Uterus (tissue), 3 donors: ENCODE measurements at regions not wholly inside any gene's neighbourhood (a gene's known extent, or its start where the extent isn't known, plus 50 kb on each side); places are given as distances from the start of the nearest gene placed in this dataset.

Source experiments
- DNase-seq, 2 donors: peaks; one replicate each; pipeline ENCODE4 v3.0.0-alpha.2; 2019 to 2020
- H3K27ac ChIP-seq, 2 donors: fragments of 200-600 bp; sonication (generic); 1 replicate in 1 of 2; 2 replicates in 1 of 2; pipeline ENCODE4 v1.5.1; 2016 to 2018
- H3K27me3 ChIP-seq, 2 donors: fragments of 200-600 bp; sonication (generic); one replicate each; pipeline ENCODE4 v1.5.1; 2018 to 2019; ENCODE audit warnings: control low read depth in 1 of 2
- H3K36me3 ChIP-seq, 2 donors: fragments of 200-600 bp; sonication (generic); one replicate each; pipeline ENCODE4 v1.5.1; 2019; ENCODE audit warnings: control low read depth in 1 of 2
- H3K4me1 ChIP-seq, 2 donors: fragments of 200-600 bp; sonication (generic); one replicate each; pipeline ENCODE4 v1.5.1; 2018 to 2019; ENCODE audit warnings: control low read depth in 1 of 2
- H3K4me3 ChIP-seq, 2 donors: fragments of 200-600 bp; sonication (generic); 1 replicate in 1 of 2; 2 replicates in 1 of 2; pipeline ENCODE4 v1.5.1; 2018 to 2019; ENCODE audit warnings: mild to moderate bottlenecking in 1 of 2
- H3K9me3 ChIP-seq, 2 donors: fragments of 200-600 bp; sonication (generic); one replicate each; pipeline ENCODE4 v1.5.1; 2019; ENCODE audit warnings: control low read depth in 1 of 2
- CTCF ChIP-seq, 4 experiments: fragments of 200-600 bp in 2 of 4; fragments of 450-650 bp in 2 of 4; sonication (generic) in 2 of 4; IDR thresholded peaks; one replicate each; pipeline ENCODE4 v1.5.1; 2016 to 2019; ENCODE audit warnings: antibody characterized with exemption in 4 of 4, mild to moderate bottlenecking in 2 of 4, moderate library complexity in 1 of 4
- POLR2A ChIP-seq, 2 donors: fragments of 450-650 bp; IDR thresholded peaks; one replicate each; pipeline ENCODE4 v1.6.1; 2016; ENCODE audit warnings: antibody characterized with exemption in 2 of 2, mild to moderate bottlenecking in 1 of 2, moderate library complexity in 1 of 2
- intact Hi-C: fragments of 100-400 bp; cut with DNase I; formaldehyde crosslinking; loops from one replicate; pipeline ENCODE4 v1.15.1; 2023; ENCODE audit warnings: low total_unique reads
- donor health status: DM: yes; HTN: yes; CAD: no.

- H3K27ac ChIP-seq = no peak overlapping the region
- H3K27me3 ChIP-seq = no peaks in the 10 kb centered on the region
- intact Hi-C loops = loop anchor here (10.0 kb wide), 1 partner anchor 51 kb away; no protein-coding TSS in a partner anchor
- no peak overlapping the region for H3K4me3 ChIP-seq
- no peak for DNase-seq
- no peaks in the 10 kb centered on the region for H3K36me3 ChIP-seq
- no peaks in the 10 kb centered on the region for H3K4me1 ChIP-seq
- H3K9me3 ChIP-seq = no peaks in the 10 kb centered on the region
- TF ChIP-seq CTCF (IDR thresholded peaks at IDR 0.05) (no peak), POLR2A (IDR thresholded peaks at IDR 0.05) (no peak)
Measured at GRCh38 chr1:182135946-182136345, 74.4 kb upstream of the ZNF648 start.

- H3K27ac ChIP-seq = no peak overlapping the region
- intact Hi-C loops = loop anchor here (10.0 kb wide), 1 partner anchor 49 kb away; no protein-coding TSS in a partner anchor
- H3K9me3 ChIP-seq = no peaks in the 10 kb centered on the region
- H3K4me1 ChIP-seq = no peaks in the 10 kb centered on the region
- no peak for DNase-seq
- no peak overlapping the region for H3K4me3 ChIP-seq
- TF ChIP-seq POLR2A (IDR thresholded peaks at IDR 0.05) (no peak), CTCF (IDR thresholded peaks at IDR 0.05) (no peak)
- no peaks in the 10 kb centered on the region for H3K36me3 ChIP-seq
- H3K27me3 ChIP-seq = no peaks in the 10 kb centered on the region
Measured at GRCh38 chr1:182134257-182134656, 72.7 kb upstream of the ZNF648 start.

- TF ChIP-seq POLR2A (IDR thresholded peaks at IDR 0.05) (no peak), CTCF (IDR thresholded peaks at IDR 0.05) (no peak)
- H3K4me3 ChIP-seq = no peak overlapping the region
- DNase-seq = no peak
- H3K27ac ChIP-seq = no peak overlapping the region
- H3K27me3 ChIP-seq = no peaks in the 10 kb centered on the region
- H3K4me1 ChIP-seq = no peaks in the 10 kb centered on the region
- no peaks in the 10 kb centered on the region for H3K9me3 ChIP-seq
- no peaks in the 10 kb centered on the region for H3K36me3 ChIP-seq
- intact Hi-C loops = loop anchor here (10.0 kb wide), 1 partner anchor 48 kb away; no protein-coding TSS in a partner anchor
Measured at GRCh38 chr1:182133181-182133580, 71.7 kb upstream of the ZNF648 start.

DNA sequence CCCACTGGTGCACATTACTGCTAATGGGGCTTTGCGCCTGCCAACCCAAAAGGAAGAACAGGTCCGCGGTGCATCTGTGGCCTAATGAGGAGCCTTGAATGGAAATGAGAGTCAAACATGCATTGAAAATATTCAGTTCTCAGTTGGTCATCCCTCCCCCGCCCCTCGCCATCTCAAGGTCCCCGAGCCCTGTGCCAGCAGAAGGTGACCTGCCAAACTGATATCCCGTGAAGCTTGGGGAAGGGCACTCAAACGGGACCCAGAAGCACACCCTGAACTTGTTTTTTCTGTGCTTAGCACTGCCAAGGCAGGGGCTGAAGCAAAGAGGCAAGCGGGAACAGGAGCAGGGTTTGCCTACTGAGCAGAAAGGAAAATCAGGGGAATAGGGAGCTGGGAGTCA lies 67.9 kb upstream of the ZNF648 start:
- no peaks in the 10 kb centered on the region for H3K9me3 ChIP-seq
- H3K27me3 ChIP-seq = no peaks in the 10 kb centered on the region
- no peak for DNase-seq
- H3K27ac ChIP-seq = no peak overlapping the region
- H3K36me3 ChIP-seq = no peaks in the 10 kb centered on the region
- no peak overlapping the region for H3K4me3 ChIP-seq
- no peaks in the 10 kb centered on the region for H3K4me1 ChIP-seq
- TF ChIP-seq POLR2A (IDR thresholded peaks at IDR 0.05) (no peak), CTCF (IDR thresholded peaks at IDR 0.05) (no peak)
- intact Hi-C loops = no loop called here

DNA sequence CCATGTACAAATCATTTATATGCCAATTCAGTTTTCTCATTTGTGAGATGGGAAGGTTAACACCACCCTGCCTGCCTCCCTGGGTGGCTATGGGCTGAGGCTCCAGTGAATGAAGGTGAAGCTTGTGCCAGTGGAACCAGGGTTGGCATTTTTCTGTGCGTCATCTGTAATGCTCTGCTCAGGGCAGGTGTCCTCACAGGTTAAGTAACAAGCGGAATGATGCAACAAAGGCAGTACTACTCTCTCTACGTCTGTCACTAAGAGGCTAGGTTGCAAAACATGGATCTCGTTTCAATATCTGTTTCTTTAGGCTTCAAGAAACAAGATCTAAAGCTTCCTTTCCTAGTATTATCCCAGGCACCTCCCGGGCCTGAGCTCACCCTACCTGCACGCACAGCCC lies 67.0 kb upstream of the ZNF648 start:
- no peaks in the 10 kb centered on the region for H3K27me3 ChIP-seq
- no peak for TF ChIP-seq CTCF (IDR thresholded peaks at IDR 0.05)
- TF ChIP-seq POLR2A (IDR thresholded peaks at IDR 0.05) = no peak
- no peak overlapping the region for H3K27ac ChIP-seq
- H3K4me1 ChIP-seq = no peaks in the 10 kb centered on the region
- no peaks in the 10 kb centered on the region for H3K9me3 ChIP-seq
- H3K4me3 ChIP-seq = no peak overlapping the region
- intact Hi-C loops = no loop called here
- no peaks in the 10 kb centered on the region for H3K36me3 ChIP-seq
- DNase-seq = no peak
